Vagina (tissue), 2 donors: ENCODE measurements at regions not wholly inside any gene's neighbourhood (a gene's known extent, or its start where the extent isn't known, plus 50 kb on each side); places are given as distances from the start of the nearest gene placed in this dataset.

Source experiments
- CTCF ChIP-seq, 3 experiments: fragments of 450-650 bp in 2 of 3; fragments of 200-600 bp in 1 of 3; sonication (generic) in 1 of 3; IDR thresholded peaks; one replicate each; pipeline ENCODE4 v1.5.1; 2017 to 2019; ENCODE audit warnings: antibody characterized with exemption in 3 of 3, mild to moderate bottlenecking in 2 of 3, moderate library complexity in 2 of 3
- POLR2A ChIP-seq, 2 donors: fragments of 450-650 bp; IDR thresholded peaks; one replicate each; pipeline ENCODE4 v1.6.1; 2017; ENCODE audit warnings: antibody characterized with exemption in 2 of 2, mild to moderate bottlenecking in 2 of 2, moderate library complexity in 2 of 2
- POLR2AphosphoS5 ChIP-seq, 2 donors: sonication (generic); formaldehyde crosslinking; IDR thresholded peaks; one replicate each; pipeline ENCODE4 v1.9.0; 2017; ENCODE audit warnings: antibody characterized with exemption in 2 of 2, mild to moderate bottlenecking in 2 of 2, low read depth in 1 of 2; ENCODE audit not compliant: insufficient read depth in 1 of 2

- TF ChIP-seq CTCF (IDR thresholded peaks at IDR 0.05) (no peak), POLR2A (IDR thresholded peaks at IDR 0.05) (no peak), POLR2AphosphoS5 (IDR thresholded peaks at IDR 0.05; ENCODE audit: insufficient read depth in 1 of 2, low read depth in 1 of 2) (no peak)
Observed at GRCh38 chr2:145316496-145316895, 796.6 kb upstream of the ZEB2 start.
